ENCODE measurements at regions not wholly inside any gene's neighbourhood (a gene's known extent, or its start where the extent isn't known, plus 50 kb on each side); places are given as distances from the start of the nearest gene placed in this dataset.
"Not testable (repeated sequence)": the region's sequence is repeated elsewhere in the genome, so short reads cannot be mapped to it uniquely, and the experiment has no call there.

- DNase-seq (ENCODE audit: low read depth in 1 of 2, low spot score in 1 of 2): no peak
These were observed 77.4 kb downstream of the MSX2 start for GRCh38 chr5:174801798-174802197.

GRCh38 chr5:174800435-174800834, 76.1 kb downstream of the MSX2 start:
- DNase-seq (ENCODE audit: low read depth in 1 of 2, low spot score in 1 of 2): no peak

GRCh38 chr5:174799121-174799520, 74.7 kb downstream of the MSX2 start:
- no peak for DNase-seq (ENCODE audit: low read depth in 1 of 2, low spot score in 1 of 2)

- no peak for DNase-seq (ENCODE audit: low read depth in 1 of 2, low spot score in 1 of 2)
These were observed 74.2 kb downstream of the MSX2 start for GRCh38 chr5:174798551-174798951.

- DNase-seq (ENCODE audit: low read depth in 1 of 2, low spot score in 1 of 2): no peak
These were observed 72.4 kb downstream of the MSX2 start for GRCh38 chr5:174796711-174797192.

- DNase-seq (ENCODE audit: low read depth in 1 of 2, low spot score in 1 of 2): no peak
These were observed 70.7 kb downstream of the MSX2 start for GRCh38 chr5:174794931-174795672.

GRCh38 chr5:174793684-174794328, 69.4 kb downstream of the MSX2 start:
- peak; percentile 5 to 37 for DNase-seq (ENCODE audit: low read depth in 1 of 2, low spot score in 1 of 2)

- DNase-seq (ENCODE audit: low read depth in 1 of 2, low spot score in 1 of 2): no peak
These were observed 68.7 kb downstream of the MSX2 start for GRCh38 chr5:174793076-174793475.

- not testable (repeated sequence) for DNase-seq (ENCODE audit: low read depth in 1 of 2, low spot score in 1 of 2)
These were observed 67.9 kb downstream of the MSX2 start for GRCh38 chr5:174792265-174792664.

- DNase-seq (ENCODE audit: low read depth in 1 of 2, low spot score in 1 of 2): no peak
These were observed 66.5 kb downstream of the MSX2 start for GRCh38 chr5:174790906-174791305.

GRCh38 chr5:174789596-174789995, 65.2 kb downstream of the MSX2 start:
- DNase-seq (ENCODE audit: low read depth in 1 of 2, low spot score in 1 of 2): no peak

- DNase-seq (ENCODE audit: low read depth in 1 of 2, low spot score in 1 of 2): no peak
These were observed 60.8 kb downstream of the MSX2 start for GRCh38 chr5:174785120-174785680.

All from stimulated activated CD4-positive, alpha-beta T cell treated with anti-CD3 and anti-CD28 coated beads, Interleukin-15, amount 100 ng/mL, for 1 hour (primary cell).